OCI-LY1 (cell line): ENCODE measurements at regions not wholly inside any gene's neighbourhood (a gene's known extent, or its start where the extent isn't known, plus 50 kb on each side); places are given as distances from the start of the nearest gene placed in this dataset.

Experiments used
- H2AFZ ChIP-seq: fragments of 200-600 bp; sonication (generic), shearing (Covaris generic); 2 replicates; pipeline ENCODE4 v1.6.0; 2014; ENCODE audit warnings: antibody characterized with exemption, mild to moderate bottlenecking, low read length
- H3F3A ChIP-seq: fragments of 200-600 bp; sonication (generic), shearing (Covaris generic); 2 replicates; pipeline ENCODE4 v1.6.0; 2014; ENCODE audit warnings: mild to moderate bottlenecking, antibody characterized with exemption, low read length, moderate library complexity; ENCODE audit not compliant: insufficient read depth
- H3K27ac ChIP-seq: fragments of 200-600 bp; sonication (generic); 2 replicates; pipeline ENCODE4 v1.5.1; 2014; ENCODE audit warnings: low read length, mixed run types, mild to moderate bottlenecking, low read depth; ENCODE audit not compliant: poor library complexity, severe bottlenecking
- H3K27me3 ChIP-seq: fragments of 200-600 bp; sonication (generic); 2 replicates; pipeline ENCODE4 v1.6.0; 2014; ENCODE audit warnings: antibody characterized with exemption, mild to moderate bottlenecking, low read length, moderate library complexity; ENCODE audit not compliant: insufficient read depth
- H3K36me3 ChIP-seq: fragments of 200-600 bp; sonication (generic); 2 replicates; pipeline ENCODE4 v1.6.1; 2014; ENCODE audit warnings: mild to moderate bottlenecking, antibody characterized with exemption, low read length, moderate library complexity, mixed read lengths; ENCODE audit not compliant: insufficient read depth
- H3K4me1 ChIP-seq: fragments of 200-600 bp; sonication (generic); 2 replicates; pipeline ENCODE4 v1.5.1; 2014; ENCODE audit warnings: mild to moderate bottlenecking, low read length, moderate library complexity; ENCODE audit not compliant: insufficient read depth, severe bottlenecking
- H3K4me2 ChIP-seq: fragments of 200-600 bp; sonication (generic), shearing (Covaris generic); 2 replicates; pipeline ENCODE4 v1.6.1; 2014; ENCODE audit warnings: low read length
- H3K4me3 ChIP-seq: fragments of 200-600 bp; sonication (generic); 2 replicates; pipeline ENCODE4 v1.5.1; 2014; ENCODE audit warnings: low read length, low read depth, mild to moderate bottlenecking, mixed read lengths; ENCODE audit not compliant: poor library complexity, severe bottlenecking
- H3K79me2 ChIP-seq: fragments of 200-600 bp; shearing (Covaris generic); 2 replicates; pipeline ENCODE4 v1.6.1; 2016; ENCODE audit warnings: mixed run types, low read length, mixed read lengths; ENCODE audit not compliant: insufficient read depth
- H3K9ac ChIP-seq: fragments of 200-600 bp; sonication (generic), shearing (Covaris generic); 2 replicates; pipeline ENCODE4 v1.6.1; 2014; ENCODE audit warnings: mild to moderate bottlenecking, low read length, mixed read lengths
- H3K9me2 ChIP-seq: fragments of 200-600 bp; sonication (generic), shearing (Covaris generic); 2 replicates; pipeline ENCODE4 v1.6.1; 2014; ENCODE audit warnings: low read depth, mild to moderate bottlenecking, low read length, mixed read lengths
- H3K9me3 ChIP-seq: fragments of 200-600 bp; shearing (Covaris generic); 2 replicates; pipeline ENCODE4 v1.6.1; 2014; ENCODE audit warnings: low read length, mixed read lengths
- H4K20me1 ChIP-seq: fragments of 200-600 bp; sonication (generic), shearing (Covaris generic); 2 replicates; pipeline ENCODE4 v1.6.0; 2016; ENCODE audit warnings: mild to moderate bottlenecking, low read length; ENCODE audit not compliant: insufficient read depth
- CTCF ChIP-seq: fragments of 200-600 bp; sonication (generic), shearing (Covaris generic); IDR thresholded peaks from 2 replicates; pipeline ENCODE4 v1.5.1; 2017; ENCODE audit warnings: mild to moderate bottlenecking, antibody characterized with exemption, low read length, moderate library complexity, mixed read lengths
- EZH2 ChIP-seq: fragments of 200-600 bp; sonication (generic), shearing (Covaris generic); IDR thresholded peaks from 2 replicates; pipeline ENCODE4 v1.8.0; 2017; ENCODE audit warnings: borderline replicate concordance, mixed run types, mild to moderate bottlenecking, antibody characterized with exemption, low read length, moderate library complexity, mixed read lengths

- Histone ChIP-seq H3K27ac (no peak overlapping the region), H4K20me1 (no peaks in the 10 kb centered on the region), H3K27me3 (no peaks in the 10 kb centered on the region), H3K4me1 (no peaks in the 10 kb centered on the region), H3K9ac (no peak overlapping the region), H2AFZ (no peak overlapping the region), H3F3A (no peaks in the 10 kb centered on the region), H3K79me2 (no peaks in the 10 kb centered on the region), H3K4me3 (no peak overlapping the region), H3K9me2 (no peaks in the 10 kb centered on the region), H3K36me3 (no peaks in the 10 kb centered on the region), H3K4me2 (no peak overlapping the region), H3K9me3 (no peaks in the 10 kb centered on the region)
- TF ChIP-seq CTCF: no peak
- TF ChIP-seq EZH2: no peak
Measured at GRCh38 chr2:192283450-192283849, 88.7 kb upstream of the TMEFF2 start.

GRCh38 chr2:192278701-192279100, 84.0 kb upstream of the TMEFF2 start:
- H3F3A ChIP-seq: no peaks in the 10 kb centered on the region
- H2AFZ ChIP-seq: no peak overlapping the region
- no peak overlapping the region for H3K9ac ChIP-seq
- TF ChIP-seq EZH2 (no peak), CTCF (no peak)
- no peak overlapping the region for H3K4me2 ChIP-seq
- H3K79me2 ChIP-seq: no peaks in the 10 kb centered on the region
- H3K4me3 ChIP-seq: no peak overlapping the region
- H3K27me3 ChIP-seq: no peaks in the 10 kb centered on the region
- H3K36me3 ChIP-seq: no peaks in the 10 kb centered on the region
- H4K20me1 ChIP-seq: no peaks in the 10 kb centered on the region
- H3K4me1 ChIP-seq: no peaks in the 10 kb centered on the region
- no peak overlapping the region for H3K27ac ChIP-seq
- H3K9me2 ChIP-seq: no peaks in the 10 kb centered on the region
- H3K9me3 ChIP-seq: no peaks in the 10 kb centered on the region

GRCh38 chr2:192277494-192278109, 82.9 kb upstream of the TMEFF2 start:
- H3K36me3 ChIP-seq: no peaks in the 10 kb centered on the region

More at GRCh38 chr2:192277494-192278109, 82.9 kb upstream of the TMEFF2 start:
- Histone ChIP-seq H3K79me2 (no peaks in the 10 kb centered on the region), H2AFZ (no peak overlapping the region), H3K9ac (no peak overlapping the region), H3K27ac (no peak overlapping the region), H4K20me1 (no peaks in the 10 kb centered on the region), H3K9me3 (no peaks in the 10 kb centered on the region), H3K9me2 (no peaks in the 10 kb centered on the region), H3K27me3 (no peaks in the 10 kb centered on the region), H3K4me3 (no peak overlapping the region), H3K4me2 (no peak overlapping the region), H3F3A (no peaks in the 10 kb centered on the region), H3K4me1 (no peaks in the 10 kb centered on the region)
- TF ChIP-seq CTCF (no peak), EZH2 (no peak)
